ENCODE measurements at regions not wholly inside any gene's neighbourhood (a gene's known extent, or its start where the extent isn't known, plus 50 kb on each side); places are given as distances from the start of the nearest gene placed in this dataset.
"Not testable (repeated sequence)": the region's sequence is repeated elsewhere in the genome, so short reads cannot be mapped to it uniquely, and the experiment has no call there.

- H3K27me3 ChIP-seq (replicated peaks), result no peaks in the 10 kb centered on the region
- TF ChIP-seq CTCF (IDR thresholded peaks at IDR 0.05; ENCODE audit: low read depth, low read length, missing control alignments), result no peak
- DNase-seq, result no peak
- no peak overlapping the region for H3K27ac ChIP-seq
- no peak overlapping the region for H3K4me3 ChIP-seq (ENCODE audit: low read depth, low read length)
- in situ Hi-C loops (cut with HindIII; ENCODE audit: low pct_ligation_motif_present, low sequenced_read_pairs), result no loop called here
- no peaks in the 10 kb centered on the region for H3K36me3 ChIP-seq (replicated peaks)
Measured at GRCh38 chr12:131628023-131628740, 82.7 kb upstream of the SFSWAP start.

DNA sequence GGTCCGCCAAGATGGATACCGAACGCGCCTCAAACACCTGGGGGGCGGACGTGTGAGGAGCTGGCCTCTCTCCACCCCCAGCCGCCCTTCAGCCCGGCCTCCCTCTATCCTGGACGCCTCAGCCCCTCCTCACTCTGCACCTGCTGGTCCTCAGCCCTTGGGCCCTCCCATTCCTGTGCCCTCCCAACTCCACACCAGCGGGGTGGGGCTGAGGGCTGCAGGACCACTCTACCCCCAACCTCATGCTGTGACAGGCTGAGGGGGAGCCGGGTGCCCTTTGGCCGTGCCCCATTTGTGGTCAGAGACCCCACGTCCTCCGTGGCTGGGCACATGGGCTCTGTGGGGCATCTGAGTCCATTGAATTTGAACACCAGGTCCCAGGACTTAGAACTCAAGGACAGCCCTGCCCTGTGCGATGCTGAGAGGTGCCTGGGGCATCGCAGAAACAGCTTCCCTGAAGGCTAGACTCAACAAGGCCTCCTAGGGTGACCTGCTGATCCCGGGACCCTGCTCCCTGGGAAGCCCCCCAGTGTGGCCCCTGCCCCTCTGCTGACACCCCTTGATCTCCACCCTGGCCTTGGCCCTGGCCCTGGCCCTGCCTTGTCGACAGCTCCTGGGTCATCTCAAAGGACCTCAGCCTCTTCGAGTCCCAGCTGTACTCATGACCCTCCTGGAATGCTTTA is 82.0 kb upstream of the SFSWAP start:
- H3K36me3 ChIP-seq (replicated peaks), result no peaks in the 10 kb centered on the region
- no peaks in the 10 kb centered on the region for H3K27me3 ChIP-seq (replicated peaks)
- TF ChIP-seq CTCF (IDR thresholded peaks at IDR 0.05; ENCODE audit: low read depth, low read length, missing control alignments), result no peak
- H3K4me3 ChIP-seq (ENCODE audit: low read depth, low read length), result no peak overlapping the region
- in situ Hi-C loops (cut with HindIII; ENCODE audit: low pct_ligation_motif_present, low sequenced_read_pairs), result no loop called here
- H3K27ac ChIP-seq, result no peak overlapping the region
- DNase-seq, result no peak

DNA sequence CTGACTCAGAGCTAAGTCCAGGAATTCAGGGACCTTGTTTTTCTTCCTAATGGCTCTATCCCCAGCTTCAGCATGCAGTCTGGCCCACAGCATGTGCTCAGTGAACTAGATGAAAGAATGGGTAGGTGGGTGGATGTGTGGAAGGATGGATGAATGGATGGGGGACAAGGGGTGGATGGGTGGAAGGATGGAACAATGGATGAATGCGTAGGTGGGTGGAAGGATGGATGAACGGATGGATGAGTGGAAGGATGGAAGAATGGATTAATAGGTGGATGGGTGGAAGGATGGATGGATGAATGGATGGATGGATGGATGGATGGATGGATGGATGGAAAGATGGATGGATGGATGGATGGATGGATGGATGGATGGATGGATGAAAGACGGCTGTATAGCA is 79.7 kb upstream of the SFSWAP start:
- TF ChIP-seq CTCF (IDR thresholded peaks at IDR 0.05; ENCODE audit: low read depth, low read length, missing control alignments), result no peak
- in situ Hi-C loops (cut with HindIII; ENCODE audit: low pct_ligation_motif_present, low sequenced_read_pairs), result no loop called here
- Histone ChIP-seq H3K4me3 (ENCODE audit: low read depth, low read length) (no peak overlapping the region), H3K27me3 (replicated peaks) (no peaks in the 10 kb centered on the region), H3K36me3 (replicated peaks) (no peaks in the 10 kb centered on the region), H3K27ac (no peak overlapping the region)
- DNase-seq, result no peak

GRCh38 chr12:131631889-131632651 is 78.8 kb upstream of the SFSWAP start:
- H3K27me3 ChIP-seq (replicated peaks); H3K27ac ChIP-seq; H3K4me3 ChIP-seq (ENCODE audit: low read depth, low read length); in situ Hi-C loops (cut with HindIII; ENCODE audit: low pct_ligation_motif_present, low sequenced_read_pairs); H3K36me3 ChIP-seq (replicated peaks); DNase-seq: not testable (repeated sequence)

DNA sequence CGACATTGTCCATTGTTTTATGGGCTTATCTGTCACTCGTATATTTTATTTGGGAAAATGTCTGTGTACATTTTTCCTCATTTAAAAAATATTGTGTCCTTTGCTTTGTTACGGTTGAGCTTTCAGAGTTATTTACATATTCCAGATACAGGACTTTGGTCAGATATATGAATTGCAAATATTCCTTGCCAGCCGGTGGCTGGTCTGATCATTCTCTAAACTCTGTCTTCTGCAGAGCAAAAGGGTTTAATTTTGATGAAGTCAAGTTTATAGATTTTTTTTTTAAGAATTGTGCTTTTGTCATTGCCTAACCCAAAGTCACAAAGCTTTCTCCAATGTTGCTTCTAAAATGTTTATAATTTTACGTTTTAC is 78.3 kb upstream of the SFSWAP start:
- DNase-seq; H3K27me3 ChIP-seq (replicated peaks); H3K27ac ChIP-seq; H3K36me3 ChIP-seq (replicated peaks); H3K4me3 ChIP-seq (ENCODE audit: low read depth, low read length); in situ Hi-C loops (cut with HindIII; ENCODE audit: low pct_ligation_motif_present, low sequenced_read_pairs): not testable (repeated sequence)

GRCh38 chr12:131633610-131634009 is 77.3 kb upstream of the SFSWAP start:
- DNase-seq; H3K27me3 ChIP-seq (replicated peaks); H3K36me3 ChIP-seq (replicated peaks); H3K27ac ChIP-seq; in situ Hi-C loops (cut with HindIII; ENCODE audit: low pct_ligation_motif_present, low sequenced_read_pairs); H3K4me3 ChIP-seq (ENCODE audit: low read depth, low read length): not testable (repeated sequence)

- H3K36me3 ChIP-seq (replicated peaks), result no peaks in the 10 kb centered on the region
- no peaks in the 10 kb centered on the region for H3K27me3 ChIP-seq (replicated peaks)
- H3K4me3 ChIP-seq (ENCODE audit: low read depth, low read length), result no peak overlapping the region
- TF ChIP-seq CTCF (IDR thresholded peaks at IDR 0.05; ENCODE audit: low read depth, low read length, missing control alignments), result no peak
- in situ Hi-C loops (cut with HindIII; ENCODE audit: low pct_ligation_motif_present, low sequenced_read_pairs), result no loop called here
- no peak overlapping the region for H3K27ac ChIP-seq
- DNase-seq, result no peak
Measured at GRCh38 chr12:131634037-131634436, 76.9 kb upstream of the SFSWAP start.

- H3K4me3 ChIP-seq (ENCODE audit: low read depth, low read length); H3K27me3 ChIP-seq (replicated peaks); in situ Hi-C loops (cut with HindIII; ENCODE audit: low pct_ligation_motif_present, low sequenced_read_pairs); H3K36me3 ChIP-seq (replicated peaks); H3K27ac ChIP-seq; DNase-seq: not testable (repeated sequence)
Measured at GRCh38 chr12:131635012-131635411, 75.9 kb upstream of the SFSWAP start.

All from brain microvascular endothelial cell (primary cell).